H1 (cell line): ENCODE measurements at regions not wholly inside any gene's neighbourhood (a gene's known extent, or its start where the extent isn't known, plus 50 kb on each side); places are given as distances from the start of the nearest gene placed in this dataset.

Source experiments
- CTCF ChIA-PET: fragments of 300-600 bp; sonication (Branson Sonifier 250); formaldehyde crosslinking; loops from one replicate; lab custom pipeline; 2021; ENCODE audit not compliant: partially characterized antibody; lab: Charles Lee
- POLR2A ChIA-PET: fragments of 300-600 bp; sonication (Branson Sonifier 250); formaldehyde crosslinking; loops from one replicate; lab custom pipeline; 2021; ENCODE audit warnings: inconsistent platforms; ENCODE audit not compliant: partially characterized antibody; lab: Charles Lee
- DNase-seq, 2 experiments: peaks; one replicate each; pipeline versions ENCODE4 v3.0.0 to v3.0.0-alpha.2; 2010 to 2022; ENCODE audit warnings: low spot score in 2 of 2, low read depth in 1 of 2, mixed read lengths in 1 of 2
- FAIRE-seq: peaks from 2 replicates; lab custom pipeline; 2011; peaks lifted over from hg19 to GRCh38; lab: Jason Lieb, UNC
- H2AFZ ChIP-seq: 2 replicates; pipeline ENCODE4 v1.8.1; 2012; ENCODE audit warnings: low read length, inconsistent platforms
- H2AK5ac ChIP-seq: 2 replicates; pipeline ENCODE4 v1.6.1; 2013; ENCODE audit warnings: low read depth, low read length
- H2BK120ac ChIP-seq: replicated peaks from 2 replicates; pipeline ENCODE3; 2013; ENCODE audit warnings: low read depth, low read length, inconsistent platforms
- H2BK12ac ChIP-seq: 2 replicates; pipeline ENCODE4 v1.6.1; 2013; ENCODE audit warnings: low read depth, low read length
- H2BK15ac ChIP-seq: 2 replicates; pipeline ENCODE4 v1.6.1; 2013; ENCODE audit warnings: low read length
- H2BK20ac ChIP-seq: 2 replicates; pipeline ENCODE4 v1.6.1; 2013; ENCODE audit warnings: low read length
- H2BK5ac ChIP-seq: 2 replicates; pipeline ENCODE4 v1.6.1; 2013; ENCODE audit warnings: low read depth, low read length
- H3K14ac ChIP-seq: 2 replicates; pipeline ENCODE4 v1.6.1; 2013; ENCODE audit warnings: inconsistent platforms; ENCODE audit not compliant: insufficient read length
- H3K18ac ChIP-seq: 2 replicates; pipeline ENCODE4 v1.6.1; 2013; ENCODE audit warnings: low read length; ENCODE audit errors: extremely low read depth
- H3K23ac ChIP-seq: 2 replicates; pipeline ENCODE4 v1.6.1; 2013; ENCODE audit warnings: inconsistent platforms; ENCODE audit not compliant: insufficient read length
- H3K23me2 ChIP-seq: 2 replicates; pipeline ENCODE4 v1.6.1; 2013; ENCODE audit warnings: low read depth, low read length
- H3K27ac ChIP-seq: 2 replicates; pipeline ENCODE4 v1.6.1; 2011; ENCODE audit warnings: low read depth, low read length, inconsistent platforms
- H3K27me3 ChIP-seq, 4 experiments: replicated peaks in 1 of 4; 1 replicate in 1 of 4; 2 replicates in 3 of 4; pipeline versions ENCODE4 v1.6.1 to v1.8.1; 2011 to 2013; ENCODE audit warnings: low read length in 3 of 4, mild to moderate bottlenecking in 3 of 4, inconsistent platforms in 2 of 4, mixed read lengths in 2 of 4, moderate library complexity in 1 of 4; ENCODE audit not compliant: control insufficient read depth in 3 of 4, insufficient read depth in 3 of 4; ENCODE audit errors: extremely low read depth in 1 of 4
- H3K36me3 ChIP-seq, 4 experiments: 2 replicates each; pipeline versions ENCODE4 v1.6.1 to v1.8.1; 2011 to 2013; ENCODE audit warnings: mild to moderate bottlenecking in 4 of 4, low read length in 3 of 4, moderate library complexity in 2 of 4, control low read depth in 1 of 4, inconsistent platforms in 1 of 4; ENCODE audit not compliant: insufficient read depth in 4 of 4, control insufficient read depth in 2 of 4
- H3K4ac ChIP-seq: replicated peaks from 2 replicates; pipeline ENCODE3; 2013; ENCODE audit warnings: low read length, low read depth, mixed read lengths, inconsistent platforms; ENCODE audit not compliant: insufficient read length
- H3K4me1 ChIP-seq, 4 experiments: replicated peaks in 1 of 4; 1 replicate in 1 of 4; 2 replicates in 3 of 4; pipeline versions ENCODE4 v1.6.1 to v1.8.1; 2011 to 2013; ENCODE audit warnings: low read length in 3 of 4, inconsistent platforms in 2 of 4, mixed read lengths in 1 of 4; ENCODE audit not compliant: insufficient read depth in 4 of 4, control insufficient read depth in 3 of 4
- H3K4me2 ChIP-seq, 2 experiments: 2 replicates each; pipeline versions ENCODE4 v1.6.1 to v1.8.1; 2011 to 2013; ENCODE audit warnings: low read depth in 2 of 2, low read length in 2 of 2, control low read depth in 1 of 2, inconsistent platforms in 1 of 2, mild to moderate bottlenecking in 1 of 2; ENCODE audit not compliant: insufficient read depth in 1 of 2
- H3K4me3 ChIP-seq, 4 experiments: fragments of 200-600, 300-600 bp in 1 of 4; sonication (generic), shearing (Covaris generic), sonication (Bioruptor Twin) in 1 of 4; 2 replicates each; pipeline versions ENCODE4 v1.5.1 to v1.8.1; 2011 to 2016; ENCODE audit warnings: low read length in 4 of 4, low read depth in 3 of 4, control low read depth in 2 of 4, inconsistent platforms in 2 of 4, mild to moderate bottlenecking in 2 of 4, mixed read lengths in 1 of 4, moderate library complexity in 1 of 4; ENCODE audit not compliant: insufficient read depth in 2 of 4; ENCODE audit errors: extremely low read depth in 1 of 4
- H3K56ac ChIP-seq: replicated peaks from 2 replicates; pipeline ENCODE3; 2013; ENCODE audit warnings: low read depth, mild to moderate bottlenecking, mixed read lengths, low read length, inconsistent platforms; ENCODE audit not compliant: insufficient read length
- H3K79me1 ChIP-seq: 2 replicates; pipeline ENCODE4 v1.6.1; 2013; ENCODE audit warnings: low read depth, low read length, control low read depth
- H3K79me2 ChIP-seq, 2 experiments: 2 replicates each; pipeline versions ENCODE4 v1.6.1 to v1.8.1; 2012 to 2013; ENCODE audit warnings: low read length in 2 of 2, mild to moderate bottlenecking in 2 of 2, inconsistent platforms in 1 of 2; ENCODE audit not compliant: insufficient read depth in 2 of 2, control insufficient read depth in 1 of 2
- H3K9ac ChIP-seq, 4 experiments: replicated peaks in 1 of 4; 1 replicate in 1 of 4; 2 replicates in 3 of 4; pipeline versions ENCODE4 v1.6.1 to v1.8.1; 2011 to 2013; ENCODE audit warnings: low read depth in 3 of 4, low read length in 3 of 4, control low read depth in 2 of 4, mild to moderate bottlenecking in 2 of 4, moderate library complexity in 2 of 4, inconsistent platforms in 1 of 4; ENCODE audit errors: extremely low read depth in 1 of 4
- H3K9me3 ChIP-seq, 2 experiments: 2 replicates each; pipeline versions ENCODE4 v1.6.1 to v1.8.1; 2012 to 2013; ENCODE audit warnings: mild to moderate bottlenecking in 2 of 2, moderate library complexity in 2 of 2, control low read depth in 1 of 2, inconsistent platforms in 1 of 2, low read depth in 1 of 2, low read length in 1 of 2, mixed read lengths in 1 of 2; ENCODE audit not compliant: insufficient read depth in 2 of 2
- H4K20me1 ChIP-seq, 2 experiments: replicated peaks in 1 of 2; 2 replicates each; pipeline versions ENCODE3 to v1.8.1; 2011 to 2013; ENCODE audit warnings: inconsistent platforms in 2 of 2, low read length in 2 of 2, mild to moderate bottlenecking in 1 of 2; ENCODE audit not compliant: insufficient read depth in 2 of 2, control insufficient read depth in 1 of 2
- H4K5ac ChIP-seq: 2 replicates; pipeline ENCODE4 v1.6.1; 2013; ENCODE audit warnings: low read length, low read depth, mixed read lengths, inconsistent platforms; ENCODE audit not compliant: insufficient read length
- H4K8ac ChIP-seq: 2 replicates; pipeline ENCODE4 v1.8.0; 2013; ENCODE audit warnings: mild to moderate bottlenecking, moderate library complexity, low read length, inconsistent platforms; ENCODE audit not compliant: insufficient read depth; ENCODE audit errors: extremely low read depth
- H4K91ac ChIP-seq: replicated peaks from 2 replicates; pipeline ENCODE3; 2013; ENCODE audit warnings: low read length, mixed read lengths, inconsistent platforms; ENCODE audit not compliant: insufficient read length
- RAD21 ChIP-seq, 2 experiments: IDR thresholded peaks in 1 of 2; conservative IDR thresholded peaks in 1 of 2; 2 replicates each; pipeline ENCODE4 v1.6.1; 2011; ENCODE audit warnings: low read depth in 2 of 2, low read length in 2 of 2, improper control_type of control experiment in 1 of 2, inconsistent platforms in 1 of 2, mild to moderate bottlenecking in 1 of 2, moderate library complexity in 1 of 2
- SP2 ChIP-seq: IDR thresholded peaks from 2 replicates; pipeline ENCODE4 v1.6.1; 2012; ENCODE audit warnings: mild to moderate bottlenecking, low read length, inconsistent platforms
- TBP ChIP-seq: IDR thresholded peaks from 2 replicates; pipeline ENCODE4 v1.6.1; 2011; ENCODE audit warnings: low read depth, low read length, improper control_type of control experiment
- WGBS, 2 experiments: shearing (Covaris generic) in 1 of 2; methylation state at CpG; one replicate each; pipeline versions ENCODE4 v1.1.6 to v1.1.7; 2013 to 2015; ENCODE audit warnings: low lambda C conversion rate in 2 of 2, mixed read lengths in 2 of 2, inconsistent platforms in 1 of 2, low coverage in 1 of 2, missing lambda C conversion rate in 1 of 2; ENCODE audit not compliant: insufficient replicate concordance in 2 of 2, insufficient coverage in 1 of 2, insufficient read length in 1 of 2; ENCODE audit errors: extremely low coverage in 1 of 2, missing lambda C conversion rate in 1 of 2; 5-methylcytosine and 5-hydroxymethylcytosine counted together
- TF ChIP-seq, protein P1 (sequence below), 3 experiments: IDR thresholded peaks; 1 replicate in 2 of 3; 2 replicates in 1 of 3; pipeline versions ENCODE4 v1.5.1 to v1.6.1; 2011; ENCODE audit warnings: low read length in 3 of 3, mild to moderate bottlenecking in 3 of 3, inconsistent platforms in 2 of 3, low read depth in 1 of 3, moderate library complexity in 1 of 3; ENCODE audit not compliant: insufficient read depth in 1 of 3; ENCODE audit errors: control extremely low read depth in 1 of 3

DNA sequence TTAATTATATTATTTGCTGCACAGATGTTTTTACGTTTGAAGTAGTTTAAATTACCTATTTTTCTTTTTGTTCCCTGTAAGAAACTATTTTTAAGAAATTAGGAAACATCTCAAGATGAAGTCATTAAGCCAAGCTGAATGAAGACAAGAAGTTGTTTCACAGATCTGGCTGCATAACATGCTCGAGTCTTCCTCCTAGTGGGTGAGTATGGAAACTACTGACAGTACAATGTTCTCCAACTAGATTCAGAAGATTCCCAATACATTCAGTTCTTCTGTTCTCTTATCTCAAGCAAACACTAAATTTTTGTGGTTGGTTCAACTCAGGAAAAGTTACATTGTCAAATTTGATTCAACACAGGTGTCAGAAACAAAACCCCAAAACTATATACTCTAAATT is 256.8 kb upstream of the VCX start:
- no peak overlapping the region for H3K18ac ChIP-seq
- POLR2A ChIA-PET = no interaction called here
- H3K9me3 ChIP-seq = no peaks in the 10 kb centered on the region
- no peak overlapping the region for H2AK5ac ChIP-seq
- H3K14ac ChIP-seq = no peak overlapping the region
- H3K56ac ChIP-seq = no peak overlapping the region
- H4K8ac ChIP-seq = no peak overlapping the region
- H2BK15ac ChIP-seq = no peak overlapping the region
- H2BK120ac ChIP-seq = no peak overlapping the region
- FAIRE-seq (peak; percentile 99), DNase-seq (no peak)
- H3K36me3 ChIP-seq = no peaks in the 10 kb centered on the region
- CTCF ChIA-PET = no interaction called here
- no peak overlapping the region for H3K23ac ChIP-seq
- no peaks in the 10 kb centered on the region; the same call in 1 of the 2 replicates for H3K23me2 ChIP-seq
- no peaks in the 10 kb centered on the region for H3K79me2 ChIP-seq
- no peak overlapping the region for H3K4me3 ChIP-seq
- H3K27ac ChIP-seq = no peak overlapping the region
- H4K20me1 ChIP-seq = no peaks in the 10 kb centered on the region
- H2AFZ ChIP-seq = no peak overlapping the region
- no peak overlapping the region for H3K9ac ChIP-seq
- 16% methylated on average over 2 of the region's 2 CpGs; no CpG with 5 or more reads in 1 of the 2 experiments for WGBS, 2 experiments
- no peaks in the 10 kb centered on the region for H3K4me1 ChIP-seq
- no peaks in the 10 kb centered on the region for H3K79me1 ChIP-seq
- peak; percentile 58 to 70 for TF ChIP-seq RAD21 (IDR thresholded peaks at IDR 0.05 in 1 of 2, conservative IDR thresholded peaks at IDR 0.05 in 1 of 2; ENCODE audit: low read depth in 2 of 2, low read length in 2 of 2)
- no peak for TF ChIP-seq TBP
- TF ChIP-seq, protein P1, sequence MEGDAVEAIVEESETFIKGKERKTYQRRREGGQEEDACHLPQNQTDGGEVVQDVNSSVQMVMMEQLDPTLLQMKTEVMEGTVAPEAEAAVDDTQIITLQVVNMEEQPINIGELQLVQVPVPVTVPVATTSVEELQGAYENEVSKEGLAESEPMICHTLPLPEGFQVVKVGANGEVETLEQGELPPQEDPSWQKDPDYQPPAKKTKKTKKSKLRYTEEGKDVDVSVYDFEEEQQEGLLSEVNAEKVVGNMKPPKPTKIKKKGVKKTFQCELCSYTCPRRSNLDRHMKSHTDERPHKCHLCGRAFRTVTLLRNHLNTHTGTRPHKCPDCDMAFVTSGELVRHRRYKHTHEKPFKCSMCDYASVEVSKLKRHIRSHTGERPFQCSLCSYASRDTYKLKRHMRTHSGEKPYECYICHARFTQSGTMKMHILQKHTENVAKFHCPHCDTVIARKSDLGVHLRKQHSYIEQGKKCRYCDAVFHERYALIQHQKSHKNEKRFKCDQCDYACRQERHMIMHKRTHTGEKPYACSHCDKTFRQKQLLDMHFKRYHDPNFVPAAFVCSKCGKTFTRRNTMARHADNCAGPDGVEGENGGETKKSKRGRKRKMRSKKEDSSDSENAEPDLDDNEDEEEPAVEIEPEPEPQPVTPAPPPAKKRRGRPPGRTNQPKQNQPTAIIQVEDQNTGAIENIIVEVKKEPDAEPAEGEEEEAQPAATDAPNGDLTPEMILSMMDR (IDR thresholded peaks at IDR 0.05; ENCODE audit: control extremely low read depth in 1 of 3, insufficient read depth in 1 of 3, low read depth in 1 of 3, low read length in 3 of 3) = peak in 2 of 3 experiments; percentile 36 to 44; a peak in 2 of 4 replicates
- TF ChIP-seq SP2 = no peak
- H3K4me2 ChIP-seq = no peak overlapping the region
- no peak overlapping the region for H4K5ac ChIP-seq
- H4K91ac ChIP-seq = no peak overlapping the region
- no peak overlapping the region for H2BK12ac ChIP-seq
- no peak overlapping the region for H3K4ac ChIP-seq
- H2BK20ac ChIP-seq = no peak overlapping the region
- H2BK5ac ChIP-seq = no peak overlapping the region
- H3K27me3 ChIP-seq = no peaks in the 10 kb centered on the region
